Kidney tubule cell (primary cell): ENCODE measurements at regions not wholly inside any gene's neighbourhood (a gene's known extent, or its start where the extent isn't known, plus 50 kb on each side); places are given as distances from the start of the nearest gene placed in this dataset.
"Not testable (repeated sequence)": the region's sequence is repeated elsewhere in the genome, so short reads cannot be mapped to it uniquely, and the experiment has no call there.

Source experiments
- DNase-seq: peaks from one replicate; pipeline ENCODE4 v3.0.0-alpha.2; 2018; ENCODE audit warnings: low spot score

DNA sequence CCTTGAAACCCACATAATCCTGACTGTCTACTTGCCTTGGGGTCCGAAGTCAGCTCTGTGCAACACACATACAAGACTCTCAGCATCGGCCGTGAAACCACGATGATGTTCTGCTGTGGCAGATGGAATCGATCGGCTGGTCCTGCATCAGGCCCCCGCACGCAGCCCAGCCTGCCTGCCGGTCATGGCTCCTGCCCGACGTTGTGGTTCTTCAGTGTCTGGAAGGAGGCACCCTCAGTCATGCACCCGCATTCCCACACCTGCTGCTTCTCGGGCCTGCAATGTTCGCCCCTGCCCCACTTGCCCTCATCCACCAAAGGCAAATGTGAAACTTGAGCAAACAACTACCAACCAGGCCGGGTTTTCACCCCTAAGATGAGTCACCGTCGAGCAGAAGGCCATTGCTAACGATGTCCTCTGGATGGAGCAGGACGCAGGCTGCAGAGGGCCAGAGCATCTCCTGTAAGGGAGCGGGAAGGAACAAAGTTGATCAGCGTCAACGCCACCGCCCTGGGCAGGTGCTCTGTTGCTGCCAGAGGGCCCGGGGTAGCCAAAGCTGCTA lies 128.9 kb upstream of the PDE10A start:
- DNase-seq, result no peak

GRCh38 chr6:165791306-165791705 lies 128.3 kb upstream of the PDE10A start:
- no peak for DNase-seq

- no peak for DNase-seq
Measured at GRCh38 chr6:165782812-165783211, 119.8 kb upstream of the PDE10A start.

DNA sequence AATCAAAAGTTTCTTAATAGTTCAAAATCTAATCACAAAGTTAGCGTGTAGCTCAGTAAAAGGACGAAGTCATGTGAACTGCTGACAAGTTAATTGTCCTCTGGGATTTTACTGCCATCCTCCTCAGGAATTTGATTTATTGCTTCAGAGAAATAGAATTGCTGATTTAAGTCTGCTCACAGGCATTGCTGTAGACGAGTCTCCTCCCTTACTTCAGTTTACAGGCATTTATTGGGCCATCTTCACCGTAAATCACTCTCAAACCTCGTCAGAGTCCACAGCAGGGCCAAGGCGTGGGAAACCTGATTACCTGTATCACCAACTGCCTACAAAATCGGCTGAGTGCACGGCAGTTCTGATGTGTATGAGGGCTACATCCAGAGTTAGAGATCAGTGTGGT lies 119.1 kb upstream of the PDE10A start:
- DNase-seq, result no peak

DNA sequence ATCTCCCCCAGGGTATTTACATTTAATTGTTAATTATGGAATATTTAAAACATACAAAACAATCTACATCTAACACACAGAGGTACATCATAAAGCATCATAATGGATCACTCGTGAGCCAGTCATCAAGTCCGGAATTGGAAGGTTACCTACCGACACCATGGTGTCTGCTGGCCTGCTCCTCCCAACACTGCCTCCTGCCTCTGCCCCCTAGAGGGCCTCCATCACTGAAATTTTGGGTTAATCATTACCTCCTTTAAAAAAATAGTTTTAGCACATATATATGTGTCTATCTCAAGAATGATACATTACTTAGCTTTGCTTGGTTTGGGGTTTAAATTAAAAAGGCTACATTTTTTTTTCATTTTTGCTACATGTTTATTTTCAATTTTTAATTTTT lies 114.6 kb upstream of the PDE10A start:
- DNase-seq, result no peak

GRCh38 chr6:165776691-165777090 lies 113.7 kb upstream of the PDE10A start:
- DNase-seq, result no peak

DNA sequence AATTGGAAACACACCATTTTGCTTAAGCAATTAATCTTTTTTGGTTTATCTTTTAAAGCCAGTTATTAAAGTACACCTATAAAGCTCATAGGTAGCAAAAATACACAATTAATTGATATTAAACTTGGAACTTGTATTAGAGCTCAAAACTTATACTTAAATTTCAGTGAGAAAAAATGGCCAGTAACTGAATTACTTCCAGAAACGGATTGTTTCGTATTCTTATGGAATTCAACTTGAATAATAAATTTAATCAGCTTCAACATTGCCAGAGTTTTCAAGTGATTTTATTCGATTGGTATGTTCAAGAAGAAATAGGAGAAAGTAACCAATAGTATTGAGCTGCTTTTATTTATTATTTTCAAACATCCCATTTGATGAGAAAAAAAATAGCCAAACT lies 112.7 kb upstream of the PDE10A start:
- DNase-seq, result no peak

DNA sequence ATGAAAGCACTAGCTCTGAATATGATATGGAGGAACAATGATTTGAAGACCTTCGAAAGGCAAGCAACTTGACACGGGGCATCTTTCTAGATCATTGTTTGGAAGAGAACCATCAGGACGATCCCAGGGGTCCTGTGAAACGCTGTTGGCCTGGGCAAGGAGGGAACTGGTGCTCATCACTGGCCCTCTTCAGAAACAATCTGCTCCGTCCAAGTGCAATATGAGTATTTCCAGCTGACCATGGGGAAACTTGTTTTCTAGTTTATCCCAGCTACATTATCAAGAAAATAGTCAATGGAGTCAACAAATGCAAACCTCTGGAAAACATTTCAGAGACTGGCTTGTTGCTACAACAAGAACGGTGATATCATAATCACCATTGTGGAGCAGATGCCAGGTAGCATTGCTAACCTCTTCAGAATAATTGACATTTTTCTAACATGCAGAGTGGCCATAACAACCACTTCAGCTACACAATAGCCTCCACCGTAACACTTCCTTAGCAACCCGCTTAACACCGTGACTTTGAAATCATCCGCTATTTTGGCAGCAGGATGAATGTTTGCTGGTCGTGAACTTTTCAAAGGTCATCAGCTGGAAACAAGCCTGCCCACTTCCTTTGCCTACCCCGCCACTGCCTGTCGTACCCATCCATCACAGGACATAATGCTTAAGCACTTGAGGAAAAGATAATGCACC lies 112.0 kb upstream of the PDE10A start:
- DNase-seq, result peak; percentile 75

DNA sequence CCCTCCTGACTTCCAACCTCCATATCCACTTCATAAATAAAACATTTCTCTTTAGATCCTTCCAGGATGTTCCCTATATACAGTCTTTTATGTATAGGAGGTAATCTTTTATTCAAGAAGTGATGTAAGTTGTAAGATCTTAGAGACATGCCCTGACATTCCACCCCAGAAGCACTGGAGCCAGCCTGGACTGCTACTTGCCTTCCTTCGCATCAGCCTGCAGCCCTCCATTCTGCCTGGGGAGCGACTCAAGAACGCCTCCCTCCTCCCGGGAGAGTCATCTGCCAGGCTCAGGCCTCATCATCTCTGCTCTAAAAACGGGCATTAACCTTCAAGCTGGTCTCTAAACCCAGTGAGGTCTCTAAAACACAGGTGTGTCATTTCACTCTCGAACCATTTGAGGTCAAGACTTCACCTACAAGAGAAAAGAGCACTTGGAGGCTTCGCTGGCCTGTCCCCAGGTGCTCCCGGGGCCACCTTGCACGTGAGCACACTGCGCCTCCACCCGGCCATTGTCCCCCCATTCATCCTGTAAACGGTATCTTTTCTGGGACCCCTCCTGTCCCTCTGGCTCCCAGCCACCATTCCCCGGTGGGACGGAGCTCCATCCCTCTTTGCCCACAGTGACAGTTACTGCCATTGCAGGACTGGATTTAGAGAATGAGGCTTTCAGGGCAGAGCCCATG lies 107.5 kb upstream of the PDE10A start:
- no peak for DNase-seq

- DNase-seq, result no peak
Measured at GRCh38 chr6:165769884-165770283, 106.8 kb upstream of the PDE10A start.

- DNase-seq, result no peak
Measured at GRCh38 chr6:165769401-165769800, 106.4 kb upstream of the PDE10A start.

DNA sequence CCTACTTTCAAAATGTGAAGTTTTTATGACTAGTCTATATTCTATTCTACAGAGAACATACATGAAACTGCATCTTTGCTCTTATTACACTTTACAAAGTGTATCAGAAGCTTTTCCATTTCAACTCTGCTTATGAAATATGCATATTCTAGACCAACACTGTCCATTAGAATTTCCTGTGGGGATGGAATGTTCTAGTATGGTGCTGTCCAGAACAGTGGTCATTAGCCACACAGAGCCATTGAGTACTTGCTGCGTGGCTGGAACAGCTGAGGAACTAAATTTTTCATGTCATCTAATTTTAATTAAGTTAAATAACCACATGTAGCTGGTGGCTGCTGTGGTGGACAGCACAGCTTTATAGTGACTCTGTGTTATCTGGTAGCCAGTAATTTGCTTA lies 105.9 kb upstream of the PDE10A start:
- no peak for DNase-seq

GRCh38 chr6:165767228-165767627 lies 104.2 kb upstream of the PDE10A start:
- DNase-seq, result no peak

GRCh38 chr6:165766457-165766856 lies 103.4 kb upstream of the PDE10A start:
- DNase-seq, result peak; percentile 35

DNA sequence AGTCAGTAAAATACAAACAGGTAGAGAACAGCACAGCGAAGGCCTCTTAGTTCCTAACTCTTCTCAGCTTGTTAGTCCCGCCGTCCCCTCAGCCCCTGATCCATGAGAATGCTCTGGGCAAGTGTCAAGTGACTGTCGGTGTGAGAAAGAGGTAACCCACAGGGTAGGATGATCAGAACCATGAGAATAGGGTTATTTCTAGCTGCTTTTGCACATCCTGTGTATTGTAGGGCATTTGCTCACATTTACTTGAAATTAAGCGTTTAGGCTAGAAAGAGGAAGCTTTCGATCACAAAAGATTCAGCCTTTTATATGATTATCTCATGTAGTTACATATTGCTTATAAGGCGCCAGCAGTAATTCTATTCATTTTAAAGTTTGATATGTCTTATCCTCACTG lies 103.0 kb upstream of the PDE10A start:
- DNase-seq, result no peak

GRCh38 chr6:165765256-165765655 lies 102.2 kb upstream of the PDE10A start:
- not testable (repeated sequence) for DNase-seq

DNA sequence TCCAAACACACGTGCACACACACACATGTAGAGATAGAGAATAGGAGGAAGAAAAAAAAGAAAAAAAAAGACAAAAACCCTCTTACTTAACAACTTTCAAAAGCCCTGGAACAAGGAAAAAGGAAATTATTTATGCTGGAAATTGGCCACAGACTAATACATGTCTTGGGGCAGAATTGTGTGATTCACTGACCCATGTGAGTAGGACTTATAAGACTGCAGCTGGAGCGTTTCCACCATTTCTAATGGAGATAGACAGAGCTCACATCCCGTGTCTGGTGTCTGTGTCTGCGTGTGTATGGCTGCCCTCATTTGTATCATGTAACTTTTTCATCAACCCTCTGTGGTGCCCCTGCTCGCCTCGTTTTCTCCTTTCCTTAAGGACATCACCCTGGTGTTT lies 99.8 kb upstream of the PDE10A start:
- DNase-seq, result no peak

GRCh38 chr6:165762125-165762524 lies 99.1 kb upstream of the PDE10A start:
- no peak for DNase-seq

- DNase-seq, result no peak
Measured at GRCh38 chr6:165760803-165761185, 97.8 kb upstream of the PDE10A start.

GRCh38 chr6:165760126-165760802 lies 97.2 kb upstream of the PDE10A start:
- no peak for DNase-seq

GRCh38 chr6:165758441-165758840 lies 95.4 kb upstream of the PDE10A start:
- no peak for DNase-seq

- no peak for DNase-seq
Measured at GRCh38 chr6:165755583-165755982, 92.5 kb upstream of the PDE10A start.

DNA sequence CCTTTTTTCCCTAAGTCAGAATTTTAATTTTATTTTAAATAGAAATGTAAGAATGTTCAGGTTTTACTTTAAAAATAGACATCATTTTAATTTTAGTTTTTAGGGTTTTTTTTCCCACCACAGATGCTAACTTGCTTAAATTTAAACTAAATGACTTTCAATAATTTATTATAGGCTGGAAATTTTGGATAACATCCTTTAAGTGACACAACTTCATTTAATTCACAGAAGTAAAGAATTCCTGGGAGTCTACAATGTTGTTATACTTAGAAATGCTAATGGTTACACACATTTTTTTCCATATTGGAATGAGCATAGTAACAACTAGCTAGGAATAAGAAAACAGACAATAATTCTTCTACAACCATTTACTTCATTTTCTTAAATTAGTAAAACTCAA lies 90.5 kb upstream of the PDE10A start:
- no peak for DNase-seq
